ENCODE measurements at regions not wholly inside any gene's neighbourhood (a gene's known extent, or its start where the extent isn't known, plus 50 kb on each side); places are given as distances from the start of the nearest gene placed in this dataset.

GRCh38 chr11:129249923-129250322 is 57.8 kb upstream of the ARHGAP32 start:
- TF ChIP-seq RAD21 (IDR thresholded peaks at IDR 0.05; ENCODE audit: low read length): no peak
- no peak for TF ChIP-seq CTCF (conservative IDR thresholded peaks at IDR 0.05; ENCODE audit: low read depth, low read length)
- no peak for TF ChIP-seq POLR2A (IDR thresholded peaks at IDR 0.05; ENCODE audit: low read depth, low read length)
- TF ChIP-seq CEBPB (IDR thresholded peaks at IDR 0.05; ENCODE audit: low read depth, low read length): no peak
- no peak for TF ChIP-seq USF2 (IDR thresholded peaks at IDR 0.05; ENCODE audit: low read depth, low read length)
- TF ChIP-seq MAFK (IDR thresholded peaks at IDR 0.05; ENCODE audit: low read depth, low read length): no peak
- no peak for TF ChIP-seq SMC3 (IDR thresholded peaks at IDR 0.05; ENCODE audit: low read depth, low read length)
- TF ChIP-seq BHLHE40 (IDR thresholded peaks at IDR 0.05; ENCODE audit: low read depth, low read length): no peak
- TF ChIP-seq MAZ (IDR thresholded peaks at IDR 0.05; ENCODE audit: borderline replicate concordance, low read depth, low read length): no peak
- no peak for TF ChIP-seq CHD1 (IDR thresholded peaks at IDR 0.05; ENCODE audit: low read depth, low read length)
- TF ChIP-seq RFX5 (IDR thresholded peaks at IDR 0.05; ENCODE audit: low read depth, low read length): no peak
- no peak for TF ChIP-seq RCOR1 (IDR thresholded peaks at IDR 0.05; ENCODE audit: insufficient replicate concordance, low read length)
- TF ChIP-seq MXI1 (IDR thresholded peaks at IDR 0.05; ENCODE audit: borderline replicate concordance, low read depth, low read length): no peak
- no peak for TF ChIP-seq FOS (IDR thresholded peaks at IDR 0.05; ENCODE audit: low read depth, low read length)
